ENCODE measurements at regions not wholly inside any gene's neighbourhood (a gene's known extent, or its start where the extent isn't known, plus 50 kb on each side); places are given as distances from the start of the nearest gene placed in this dataset.

- no peak for ATAC-seq (ENCODE audit: low FRiP score)
- TF ChIP-seq CTCF (IDR thresholded peaks at IDR 0.05): no peak
- DNase-seq (ENCODE audit: low spot score): no peak
These were observed 94.2 kb upstream of the MOCS1 start for GRCh38 chr6:40028449-40028848.

- TF ChIP-seq CTCF (IDR thresholded peaks at IDR 0.05): no peak
- no peak for ATAC-seq (ENCODE audit: low FRiP score)
- no peak for DNase-seq (ENCODE audit: low spot score)
These were observed 88.6 kb upstream of the MOCS1 start for GRCh38 chr6:40022867-40023266.

GRCh38 chr6:40020166-40020565, 85.9 kb upstream of the MOCS1 start:
- no peak for ATAC-seq (ENCODE audit: low FRiP score)
- no peak for DNase-seq (ENCODE audit: low spot score)
- no peak for TF ChIP-seq CTCF (IDR thresholded peaks at IDR 0.05)

GRCh38 chr6:40015530-40015929, 81.3 kb upstream of the MOCS1 start:
- DNase-seq (ENCODE audit: low spot score): no peak
- no peak for TF ChIP-seq CTCF (IDR thresholded peaks at IDR 0.05)

GRCh38 chr6:40011844-40012243, 77.6 kb upstream of the MOCS1 start:
- no peak for ATAC-seq (ENCODE audit: low FRiP score)
- no peak for DNase-seq (ENCODE audit: low spot score)
- TF ChIP-seq CTCF (IDR thresholded peaks at IDR 0.05): no peak

More at GRCh38 chr6:40015530-40015929, 81.3 kb upstream of the MOCS1 start:
- no peak for ATAC-seq (ENCODE audit: low FRiP score)

GRCh38 chr6:40000964-40001515, 66.8 kb upstream of the MOCS1 start:
- no peak for TF ChIP-seq CTCF (IDR thresholded peaks at IDR 0.05)
- DNase-seq (ENCODE audit: low spot score): no peak
- ATAC-seq (ENCODE audit: low FRiP score): no peak

- ATAC-seq (ENCODE audit: low FRiP score) (no peak), DNase-seq (ENCODE audit: low spot score) (no peak)
- no peak for TF ChIP-seq CTCF (IDR thresholded peaks at IDR 0.05)
These were observed 65.0 kb upstream of the MOCS1 start for GRCh38 chr6:39999006-39999867.
